ENCODE measurements at regions not wholly inside any gene's neighbourhood (a gene's known extent, or its start where the extent isn't known, plus 50 kb on each side); places are given as distances from the start of the nearest gene placed in this dataset.
"Not testable (repeated sequence)": the region's sequence is repeated elsewhere in the genome, so short reads cannot be mapped to it uniquely, and the experiment has no call there.

DNA sequence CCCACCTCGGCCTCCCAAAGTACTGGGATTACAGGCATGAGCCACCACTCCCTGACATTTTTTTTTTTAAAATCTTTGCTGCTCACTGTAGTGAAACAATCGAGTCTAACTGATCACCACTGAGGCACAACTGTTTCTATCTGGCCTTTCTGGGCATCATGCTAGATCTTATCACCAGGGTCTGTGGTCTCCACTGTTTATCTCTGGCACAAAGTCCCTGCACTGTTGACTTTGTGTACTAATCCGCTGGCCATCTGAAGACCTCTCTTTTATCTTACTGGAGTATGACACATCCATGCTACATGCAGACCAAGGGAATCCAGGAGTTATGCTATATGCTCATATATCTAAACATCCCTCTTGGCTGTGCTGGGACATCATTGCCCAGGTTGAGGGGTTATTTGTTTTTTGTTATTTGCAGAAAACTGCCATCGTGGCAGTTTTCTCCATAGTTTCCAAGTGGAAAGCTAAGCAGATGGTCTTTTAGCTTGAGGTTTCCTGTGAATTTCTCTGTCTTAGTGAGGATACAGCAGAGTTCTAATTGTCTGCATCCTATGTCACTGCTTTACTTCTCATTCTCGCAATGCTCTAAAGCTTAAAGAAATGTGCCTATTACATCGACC is 456.9 kb downstream of the CCER1 start:
- no peak for DNase-seq

DNA sequence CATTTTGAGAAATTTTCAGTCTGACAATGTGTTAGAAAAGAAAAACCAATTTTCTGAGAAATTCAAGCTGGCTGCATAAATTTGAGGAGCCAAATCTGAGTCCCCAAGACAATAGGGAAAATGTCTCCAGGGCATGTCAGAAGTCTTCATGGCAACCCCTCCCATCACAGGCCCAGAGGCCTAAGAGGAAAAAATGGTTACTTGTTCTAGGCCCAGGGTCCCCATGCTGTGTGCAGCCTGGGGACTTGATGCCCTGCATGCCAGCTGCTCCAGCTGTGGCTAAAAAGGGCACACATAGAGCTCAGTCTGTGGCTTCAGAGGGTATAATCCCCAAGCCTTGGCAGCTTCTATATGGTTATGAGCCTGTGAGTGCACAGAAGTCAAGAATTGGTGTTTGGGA is 464.6 kb downstream of the CCER1 start:
- DNase-seq: no peak

DNA sequence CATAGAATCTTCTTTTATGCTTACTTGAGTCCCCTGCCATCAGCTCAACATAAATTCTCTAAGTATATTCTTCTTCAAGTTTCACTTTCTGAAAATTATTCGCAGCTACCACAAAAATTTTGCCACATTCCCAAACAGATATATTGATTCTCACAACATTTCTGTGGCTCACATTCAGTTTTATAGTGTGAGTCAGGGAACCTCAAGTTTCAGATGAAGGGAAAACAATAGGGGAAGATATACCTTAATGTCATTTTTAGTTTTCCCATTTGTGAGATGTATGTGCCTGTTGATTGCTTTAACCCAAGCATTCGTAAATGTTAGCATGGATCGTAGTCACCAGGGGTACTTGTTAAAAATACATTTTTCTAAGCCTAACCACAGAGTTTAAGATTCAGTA is 465.8 kb downstream of the CCER1 start:
- DNase-seq: no peak

DNA sequence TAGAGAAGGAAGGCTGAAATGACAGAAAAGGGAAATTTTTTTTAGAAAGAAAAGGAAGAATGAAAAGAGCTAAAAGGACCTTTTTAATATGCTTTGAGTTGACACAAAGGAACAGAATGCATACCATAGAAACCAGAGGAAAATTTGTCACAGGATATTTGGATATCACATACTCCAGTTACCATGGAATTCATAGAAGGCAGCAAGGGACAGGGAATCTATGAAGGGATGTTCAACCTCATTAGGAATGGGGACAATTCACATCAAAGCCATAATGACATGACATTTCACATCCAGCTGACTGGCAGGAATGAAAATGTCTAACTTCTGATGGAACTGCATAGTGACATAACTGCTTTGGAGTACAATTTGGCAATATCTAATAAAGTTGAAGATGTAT is 469.4 kb downstream of the CCER1 start:
- DNase-seq: no peak

DNA sequence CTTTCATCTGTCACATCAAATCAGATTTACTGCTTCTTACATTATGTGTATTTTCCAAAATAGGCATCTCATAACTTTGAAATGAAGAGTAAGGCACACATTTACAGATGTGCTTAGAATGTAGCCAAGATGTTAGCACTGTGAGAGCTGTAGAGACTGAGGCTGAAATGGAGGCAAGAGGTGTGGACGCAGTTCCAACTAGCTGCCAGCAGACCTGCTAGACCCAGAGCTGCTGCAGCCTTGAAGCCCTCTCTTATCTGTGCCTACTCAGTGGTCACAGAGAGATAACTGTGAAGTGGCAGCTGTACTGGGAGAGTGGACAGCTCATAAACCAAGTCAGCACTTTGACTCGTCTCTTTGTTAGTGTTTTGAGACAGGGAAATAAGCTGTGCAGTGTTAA is 470.9 kb downstream of the CCER1 start:
- no peak for DNase-seq

DNA sequence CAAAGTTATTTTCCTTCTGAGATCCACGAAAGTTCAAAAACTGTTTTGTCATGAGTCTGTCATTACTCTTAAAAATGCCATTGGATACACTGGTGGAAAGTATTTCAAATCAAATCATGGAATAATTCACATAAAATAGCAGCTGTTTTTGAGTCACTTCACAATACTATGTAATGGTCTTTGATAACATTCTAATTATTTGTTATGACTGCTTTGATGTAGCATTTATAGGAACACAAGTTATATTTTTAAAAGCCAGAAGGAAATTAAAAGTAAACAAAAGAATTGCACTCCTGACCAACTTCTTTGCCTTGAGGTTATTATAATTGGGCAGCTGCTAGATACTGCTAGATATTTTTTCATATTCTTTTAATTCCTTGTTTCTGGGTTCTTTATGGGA is 473.2 kb downstream of the CCER1 start:
- DNase-seq: no peak

DNA sequence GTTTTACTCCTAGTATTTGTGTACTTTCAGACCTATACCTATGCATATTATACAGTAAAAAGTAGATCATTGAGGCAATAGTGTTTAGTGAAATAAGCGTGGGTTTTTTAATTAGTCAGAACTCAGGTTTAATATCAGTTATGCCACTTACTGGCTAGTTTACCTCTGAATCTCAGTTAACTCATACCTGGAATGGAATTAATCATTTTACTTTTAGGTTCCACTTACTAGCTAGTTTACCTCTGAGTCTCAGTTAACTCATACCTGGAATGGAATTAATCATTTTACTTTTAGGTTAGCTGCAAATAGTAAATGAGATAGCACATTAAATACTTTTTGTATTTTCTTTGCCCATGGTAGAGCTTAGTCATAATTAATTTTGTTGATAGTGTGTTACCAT is 475.7 kb downstream of the CCER1 start:
- DNase-seq: no peak

DNA sequence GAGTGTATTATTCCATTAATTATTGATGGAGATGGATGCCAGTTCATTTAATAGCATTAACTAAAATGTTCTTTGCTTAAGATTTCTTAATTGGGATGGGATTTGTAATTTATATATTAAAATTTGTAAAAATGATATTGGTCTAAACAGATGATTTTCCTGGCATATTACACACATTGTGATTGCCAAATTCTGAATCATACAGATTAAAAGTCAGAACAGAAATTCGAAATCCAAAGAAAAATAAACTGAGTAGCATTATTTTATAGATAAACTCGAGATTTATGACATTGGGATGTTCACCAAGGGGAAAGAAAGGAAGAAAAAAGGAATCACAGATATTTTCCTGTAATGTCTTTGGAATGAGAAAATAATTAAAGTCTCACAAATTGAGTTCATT is 481.1 kb downstream of the CCER1 start:
- DNase-seq: no peak

DNA sequence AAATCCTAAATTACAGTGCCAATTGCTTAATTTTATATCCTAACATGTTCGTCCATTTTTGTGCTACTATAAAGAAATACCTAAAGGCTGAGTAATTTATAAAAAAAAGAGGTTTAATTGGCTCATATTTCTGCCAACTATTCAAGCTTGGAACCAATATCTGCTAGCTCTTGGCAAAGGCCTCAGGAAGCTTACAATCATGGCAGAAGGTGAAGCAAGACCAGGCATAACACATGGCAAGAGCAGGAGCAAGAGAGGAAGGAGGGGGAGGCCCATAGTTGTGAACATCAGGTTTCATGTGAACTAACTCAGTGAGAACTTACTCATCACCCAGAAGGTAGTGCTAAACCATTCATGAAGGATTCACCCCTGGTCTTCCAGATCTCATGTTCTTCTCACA is 494.3 kb downstream of the CCER1 start:
- DNase-seq: no peak

DNA sequence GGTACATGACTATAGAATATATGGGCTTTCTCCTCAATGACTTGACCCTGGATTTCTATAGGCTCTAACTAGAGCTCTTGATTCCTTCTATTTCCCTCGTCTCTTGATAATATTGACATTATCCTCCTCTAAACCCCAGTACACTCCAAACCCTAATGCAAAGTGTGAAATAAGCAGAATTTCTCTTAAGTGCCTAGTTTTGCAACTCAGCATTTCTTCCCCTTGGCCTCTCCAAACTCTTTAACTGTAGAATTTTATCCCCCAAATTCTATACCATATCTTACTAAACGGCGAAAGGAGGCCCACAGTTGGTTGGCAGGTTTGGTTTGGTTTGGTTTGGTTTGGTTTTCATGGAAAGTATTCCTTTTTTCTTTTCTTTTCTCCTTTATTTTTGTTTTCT is 498.7 kb downstream of the CCER1 start:
- no peak for DNase-seq

DNA sequence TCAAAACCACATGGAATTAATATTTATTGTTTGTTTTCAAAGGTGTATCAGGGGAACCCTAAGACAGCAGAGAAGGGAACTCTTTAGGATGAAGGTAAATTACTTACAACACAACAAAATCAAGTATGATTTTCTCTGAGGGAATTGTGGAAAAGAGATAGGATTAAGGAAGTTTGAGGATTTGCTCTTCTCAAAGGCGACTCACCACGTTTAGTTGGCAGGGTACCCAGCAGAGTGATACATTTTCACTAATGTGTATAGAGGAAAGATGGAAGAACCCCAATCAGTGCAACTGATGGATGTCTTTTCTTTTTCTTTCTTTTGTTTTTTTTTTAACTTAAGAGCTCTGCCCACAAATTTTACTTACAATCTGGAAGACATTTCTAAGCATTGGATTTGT is 499.2 kb downstream of the CCER1 start:
- no peak for DNase-seq

DNA sequence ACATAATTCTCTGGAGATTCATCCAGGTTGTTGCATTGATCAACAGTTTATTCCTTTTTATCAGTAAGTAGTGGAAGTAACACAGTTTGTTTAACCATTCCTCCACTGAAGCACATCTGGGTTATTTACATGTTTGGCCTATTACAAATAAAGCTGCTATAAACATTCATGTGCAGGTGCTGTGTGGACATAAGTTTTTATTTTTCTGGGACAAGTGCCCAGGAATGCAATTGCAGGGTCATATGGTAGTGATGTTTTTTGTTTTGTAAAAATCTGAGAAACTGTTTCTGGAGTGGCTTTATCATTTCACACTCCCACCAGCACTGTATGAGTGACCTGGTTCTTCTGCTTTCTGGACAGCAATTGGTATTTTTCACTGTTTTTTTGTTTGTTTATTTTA is 505.4 kb downstream of the CCER1 start:
- no peak for DNase-seq

DNA sequence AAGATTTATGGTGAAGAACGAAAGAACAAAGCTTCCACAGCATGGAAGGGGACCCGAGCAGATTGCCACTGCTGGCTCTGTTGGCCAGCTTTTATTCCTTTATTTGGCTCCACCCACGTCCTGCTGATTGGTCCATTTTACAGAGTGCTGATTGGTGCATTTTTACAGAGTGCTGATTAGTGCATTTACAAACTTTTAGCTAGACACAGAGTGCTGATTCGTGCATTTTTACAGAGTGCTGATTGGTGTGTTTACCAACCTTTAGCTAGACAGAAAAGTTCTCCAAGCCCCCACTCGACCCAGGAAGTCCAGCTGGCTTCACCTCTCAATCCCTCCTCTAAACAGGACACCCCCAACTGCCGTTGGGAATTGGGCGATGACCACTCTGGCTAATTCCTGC is 511.5 kb downstream of the CCER1 start:
- DNase-seq: not testable (repeated sequence)

DNA sequence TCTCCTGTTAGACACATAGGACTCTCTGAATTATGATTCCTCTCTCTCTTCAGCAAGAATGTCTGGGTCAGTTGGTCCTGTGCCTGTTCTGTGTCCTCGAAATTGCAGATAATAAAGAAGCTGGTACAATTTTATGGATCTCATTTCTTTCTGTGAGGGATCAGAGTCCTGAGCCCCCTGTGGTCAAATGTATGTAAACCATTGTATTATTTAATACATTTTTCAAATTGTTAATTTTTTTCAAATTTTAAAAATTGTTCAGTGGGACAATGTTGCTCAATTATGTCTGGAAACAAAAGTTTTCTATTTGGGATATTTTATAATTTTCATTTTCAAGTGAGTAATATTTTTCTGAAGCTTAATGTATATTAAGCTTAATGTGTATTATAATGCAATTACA is 513.5 kb downstream of the CCER1 start:
- no peak for DNase-seq

DNA sequence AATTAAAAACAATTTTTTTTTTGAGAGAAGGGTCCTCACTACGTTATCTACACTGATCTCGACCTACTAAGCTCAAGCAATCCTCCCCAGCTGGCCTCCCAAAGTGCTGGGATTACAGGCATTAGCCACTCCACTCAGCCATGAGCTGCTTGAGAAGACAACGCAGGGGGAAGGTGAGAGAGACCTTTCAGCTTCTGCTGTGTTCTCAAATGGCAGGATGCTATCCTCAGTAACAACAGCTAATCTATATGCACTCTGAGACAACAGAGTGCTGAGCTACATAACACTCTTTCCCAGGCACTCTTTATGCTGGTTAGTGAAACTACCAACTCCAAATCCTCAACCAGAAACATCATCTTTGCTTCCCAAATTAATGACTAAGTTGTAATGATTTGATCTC is 526.1 kb downstream of the CCER1 start:
- no peak for DNase-seq

DNA sequence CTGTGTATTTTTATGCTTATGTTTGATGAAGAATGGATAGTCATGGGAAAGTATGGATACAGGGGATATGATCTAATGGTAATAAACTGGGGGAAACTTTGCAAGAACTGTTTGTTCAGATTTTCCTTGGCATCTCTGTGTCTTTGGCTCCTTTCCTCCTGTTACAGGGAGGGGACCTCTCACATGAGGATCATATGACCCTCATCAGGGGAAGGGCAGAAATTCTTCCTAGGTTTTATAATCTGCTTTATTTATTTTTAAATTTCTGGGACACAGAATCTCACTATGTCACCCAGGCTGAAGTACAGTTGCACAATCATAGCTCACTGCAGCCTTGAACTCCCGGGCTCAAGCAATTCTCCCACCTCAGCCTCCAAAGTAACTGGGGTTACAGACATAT is 526.5 kb downstream of the CCER1 start:
- DNase-seq: no peak

DNA sequence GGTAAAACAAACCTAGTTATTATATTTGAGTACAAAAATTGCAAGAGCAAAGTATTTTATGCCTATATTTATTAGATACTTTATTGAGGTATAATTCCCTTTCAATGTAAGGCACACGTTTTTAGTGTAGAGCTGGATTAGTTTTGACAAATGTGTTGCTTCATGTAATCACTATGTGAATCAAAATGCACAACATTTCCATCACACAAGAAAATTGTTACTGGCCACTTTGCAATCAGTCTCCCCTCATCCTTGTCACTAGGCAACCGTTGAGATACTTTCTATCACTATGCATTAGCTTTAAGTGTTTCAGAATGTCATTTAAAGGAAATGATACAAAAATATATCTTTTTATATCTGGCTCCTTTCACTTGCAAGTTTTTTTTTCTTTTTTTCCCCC is 531.0 kb downstream of the CCER1 start:
- DNase-seq: no peak

DNA sequence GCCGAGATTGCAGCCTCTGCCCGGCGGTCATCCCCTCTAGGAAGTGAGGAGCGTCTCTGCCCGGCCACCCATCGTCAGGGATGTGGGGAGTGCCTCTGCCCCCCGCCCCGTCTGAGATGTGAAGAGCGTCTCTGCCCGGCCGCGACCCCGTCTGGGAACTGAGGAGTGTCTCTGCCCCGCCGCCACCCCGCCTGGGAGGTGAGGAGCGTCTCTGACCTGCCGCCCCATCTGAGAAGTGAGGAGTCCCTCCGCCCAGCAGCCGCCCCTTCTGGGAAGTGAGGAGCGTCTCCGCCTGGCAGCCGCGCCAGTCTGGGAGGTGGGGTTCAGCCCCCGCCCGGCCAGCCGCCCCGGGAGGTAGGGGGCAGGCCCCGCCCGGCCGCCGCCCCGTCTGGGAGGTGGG is 544.0 kb downstream of the CCER1 start:
- no peak for DNase-seq

DNA sequence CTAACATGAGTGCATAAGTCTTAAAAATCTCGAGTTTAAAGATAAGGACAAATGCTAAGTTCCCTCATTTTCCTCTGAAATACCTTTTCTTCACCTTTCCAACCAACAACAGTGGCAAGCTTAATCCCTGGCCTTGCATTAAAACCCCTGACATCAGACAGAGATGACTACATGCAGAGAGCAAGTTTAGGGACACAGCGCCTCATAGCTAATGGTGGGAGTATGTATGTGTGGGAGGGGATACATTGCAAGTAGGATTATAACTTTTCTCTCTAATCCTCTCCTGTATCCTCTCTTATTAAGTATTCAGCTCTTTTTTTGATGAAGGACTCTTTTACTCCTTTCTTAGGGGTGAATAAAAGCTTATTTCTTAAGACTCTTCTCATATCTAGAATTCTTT is 547.1 kb downstream of the CCER1 start:
- DNase-seq: no peak

DNA sequence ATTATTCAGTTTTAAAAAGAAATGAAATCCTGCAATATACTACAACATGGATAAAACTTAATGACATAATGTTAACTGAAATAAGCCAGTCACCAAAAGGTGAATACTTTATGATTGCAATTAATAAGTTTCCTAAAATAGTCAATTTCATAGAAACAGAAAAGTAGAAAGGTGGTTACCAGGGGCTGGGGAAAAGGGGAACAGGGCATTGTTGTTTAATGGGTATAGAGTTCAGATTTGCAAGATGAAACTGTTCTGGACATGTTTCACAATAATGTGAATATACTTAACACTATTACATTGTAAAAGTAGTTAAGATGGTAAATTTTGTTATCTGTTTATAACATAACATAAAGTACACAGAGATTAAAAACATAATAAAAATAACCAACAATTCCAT is 550.9 kb downstream of the CCER1 start:
- DNase-seq: no peak

DNA sequence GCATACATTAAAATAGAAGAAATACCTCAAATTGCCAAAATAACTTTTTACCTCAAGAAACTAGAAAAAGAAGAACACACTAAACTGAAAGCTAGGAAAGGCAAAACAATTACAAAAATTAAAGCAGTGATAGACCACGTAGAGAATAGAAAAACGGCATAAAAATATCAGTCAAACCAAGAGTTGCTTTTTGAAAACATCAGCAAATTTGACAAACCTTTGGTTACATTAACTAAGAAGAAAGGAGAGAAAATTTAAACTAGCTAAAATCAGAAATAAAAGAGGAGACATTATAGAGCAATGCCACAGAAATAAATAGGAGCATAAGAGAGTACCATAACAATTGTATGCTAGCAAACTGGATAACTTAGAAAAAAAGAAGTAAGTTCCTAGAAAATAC is 553.8 kb downstream of the CCER1 start:
- no peak for DNase-seq

DNA sequence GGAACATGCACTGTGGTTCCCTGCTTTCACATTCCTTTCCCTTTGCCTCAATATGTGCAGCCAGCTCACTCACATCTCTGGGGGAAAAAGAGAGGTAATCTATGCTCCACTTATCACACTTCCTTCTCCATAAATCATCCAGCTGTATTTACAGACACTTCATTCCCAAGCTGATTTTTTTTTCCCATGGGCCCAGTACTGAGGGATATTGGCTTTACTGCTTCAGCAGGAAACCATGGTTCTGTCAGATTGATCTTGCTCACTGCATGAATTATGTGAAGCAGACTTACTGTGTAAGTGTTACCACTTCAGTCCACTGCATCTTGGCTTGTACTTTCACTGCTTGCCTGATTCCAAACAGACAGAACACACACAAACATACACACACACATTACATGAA is 555.6 kb downstream of the CCER1 start:
- no peak for DNase-seq

DNA sequence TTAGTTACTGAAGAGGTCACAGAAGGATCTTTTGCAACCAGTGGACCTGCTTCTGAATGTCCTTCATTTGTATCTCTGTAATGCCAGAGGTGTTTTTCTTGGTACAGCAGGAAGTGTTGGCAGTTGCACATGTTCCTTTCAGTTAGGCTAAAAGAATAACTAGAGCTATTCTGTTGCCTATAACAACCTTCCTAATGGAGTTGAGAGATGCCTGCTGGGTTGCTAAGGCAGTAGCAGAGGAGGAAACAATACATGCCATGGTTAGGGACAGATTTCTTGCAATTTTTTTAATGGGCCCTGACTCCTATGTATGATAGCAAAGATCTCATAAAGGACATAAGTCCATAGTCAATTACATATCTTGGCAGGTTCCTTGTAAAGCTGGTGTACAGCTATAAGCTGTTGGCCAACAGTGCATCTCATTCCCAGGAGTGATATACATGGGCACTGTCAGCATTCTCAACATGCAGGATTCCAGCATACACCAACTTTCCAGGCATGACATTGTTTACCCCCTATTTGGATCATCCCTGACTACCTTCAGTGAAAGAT is 556.6 kb downstream of the CCER1 start:
- no peak for DNase-seq

DNA sequence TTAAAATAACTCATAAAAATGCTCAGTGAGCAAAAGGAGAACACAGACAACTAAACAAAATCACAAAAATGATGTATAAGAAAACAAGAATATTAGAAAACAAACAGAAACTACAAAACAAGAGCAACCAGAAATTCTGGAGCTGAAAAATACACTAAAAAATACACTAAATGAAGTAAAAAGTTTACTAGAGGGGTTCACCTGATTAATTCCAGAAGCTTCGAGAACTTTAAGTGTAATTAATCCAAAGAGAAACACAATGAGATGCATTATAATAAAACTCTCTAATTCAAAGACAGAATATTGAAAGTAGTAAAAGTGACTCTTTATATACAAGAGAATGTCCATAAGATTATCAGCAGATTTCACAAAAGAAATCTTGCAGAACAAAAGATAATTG is 558.4 kb downstream of the CCER1 start:
- no peak for DNase-seq

DNA sequence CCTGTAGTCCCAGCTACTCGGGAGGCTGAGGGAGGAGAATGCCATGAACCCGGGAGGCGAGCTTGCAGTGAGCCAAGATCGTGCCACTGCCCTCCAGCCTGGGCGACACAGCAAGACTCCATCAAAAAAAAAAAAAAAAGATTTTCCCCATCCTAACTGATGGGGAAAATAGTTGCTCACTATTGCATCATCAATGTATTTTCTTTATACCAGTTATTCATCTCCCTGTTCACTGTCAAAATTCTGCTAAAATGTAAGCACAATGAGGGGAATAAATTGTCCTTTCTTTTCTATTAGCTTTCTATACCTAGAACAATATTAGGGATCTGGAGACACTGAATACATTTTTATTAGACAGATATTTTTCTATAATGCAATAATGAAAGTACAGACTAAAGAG is 561.3 kb downstream of the CCER1 start:
- no peak for DNase-seq

DNA sequence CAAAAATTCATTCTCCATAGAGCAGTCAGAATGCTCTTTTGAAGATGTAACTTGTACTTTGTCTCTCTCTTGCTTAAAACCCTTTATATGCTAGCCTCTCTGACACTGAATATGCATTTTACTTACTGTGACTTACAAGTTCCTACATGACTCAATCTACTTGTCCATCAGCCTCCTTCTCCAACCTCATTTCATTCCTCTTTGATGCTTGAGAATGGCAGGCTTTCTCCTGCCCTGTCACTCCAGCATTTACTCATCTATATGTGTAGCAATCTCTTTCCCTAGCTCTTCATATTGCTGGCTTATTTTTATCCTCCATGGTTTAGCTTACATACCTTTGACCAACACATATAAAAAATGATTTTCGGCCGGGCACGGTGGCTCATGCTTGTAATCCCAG is 561.9 kb downstream of the CCER1 start:
- DNase-seq: no peak

Measured in activated CD8-positive, alpha-beta memory T cell treated with anti-CD3 and anti-CD28 coated beads, Interleukin-2, amount 50 U/mL, for 48 hours (primary cell).